Muscle of back (tissue), 3 donors: ENCODE measurements at regions not wholly inside any gene's neighbourhood (a gene's known extent, or its start where the extent isn't known, plus 50 kb on each side); places are given as distances from the start of the nearest gene placed in this dataset.
A peak's percentile ranks its signal among the peaks of the same experiment; 100 is the strongest.
"Not testable (repeated sequence)": the region's sequence is repeated elsewhere in the genome, so short reads cannot be mapped to it uniquely, and the experiment has no call there.

Experiments
- DNase-seq, 3 donors: peaks; one replicate each; pipeline versions ENCODE4 v3.0.0 to v3.0.0-alpha.2; 2013

- peak in 2 of 3 donors; percentile 6 to 21 for DNase-seq
These were observed 523.0 kb upstream of the FOXG1 start for GRCh38 chr14:28243600-28243999.

GRCh38 chr14:28245216-28245615, 521.4 kb upstream of the FOXG1 start:
- no peak for DNase-seq

GRCh38 chr14:28247491-28247890, 519.1 kb upstream of the FOXG1 start:
- no peak for DNase-seq

GRCh38 chr14:28252124-28252523, 514.5 kb upstream of the FOXG1 start:
- DNase-seq: not testable (repeated sequence)

GRCh38 chr14:28254768-28255167, 511.8 kb upstream of the FOXG1 start:
- DNase-seq: no peak

GRCh38 chr14:28264306-28264705, 502.3 kb upstream of the FOXG1 start:
- peak in 2 of 3 donors; percentile 9 to 13 for DNase-seq

- no peak for DNase-seq
These were observed 494.3 kb upstream of the FOXG1 start for GRCh38 chr14:28272270-28272669.

GRCh38 chr14:28280530-28280929, 486.1 kb upstream of the FOXG1 start:
- DNase-seq: no peak

- no peak for DNase-seq
These were observed 485.5 kb upstream of the FOXG1 start for GRCh38 chr14:28280997-28281598.

- no peak for DNase-seq
These were observed 481.9 kb upstream of the FOXG1 start for GRCh38 chr14:28284546-28285300.

- DNase-seq: no peak
These were observed 471.6 kb upstream of the FOXG1 start for GRCh38 chr14:28294834-28295440.

GRCh38 chr14:28297559-28297958, 469.0 kb upstream of the FOXG1 start:
- no peak for DNase-seq

- no peak for DNase-seq
These were observed 468.4 kb upstream of the FOXG1 start for GRCh38 chr14:28298156-28298555.

GRCh38 chr14:28299227-28299626, 467.4 kb upstream of the FOXG1 start:
- no peak for DNase-seq

- no peak for DNase-seq
These were observed 466.2 kb upstream of the FOXG1 start for GRCh38 chr14:28300356-28300755.

- DNase-seq: no peak
These were observed 465.4 kb upstream of the FOXG1 start for GRCh38 chr14:28301179-28301578.

GRCh38 chr14:28303248-28303647, 463.3 kb upstream of the FOXG1 start:
- no peak for DNase-seq

- DNase-seq: no peak
These were observed 460.6 kb upstream of the FOXG1 start for GRCh38 chr14:28305938-28306337.

GRCh38 chr14:28307506-28307905, 459.1 kb upstream of the FOXG1 start:
- no peak for DNase-seq

- DNase-seq: peak in 1 of 3 donors; percentile 38
These were observed 457.9 kb upstream of the FOXG1 start for GRCh38 chr14:28308734-28309133.

GRCh38 chr14:28317890-28318675, 448.5 kb upstream of the FOXG1 start:
- DNase-seq: not testable (repeated sequence)

- DNase-seq: no peak
These were observed 444.9 kb upstream of the FOXG1 start for GRCh38 chr14:28321475-28322244.
